ENCODE measurements at regions not wholly inside any gene's neighbourhood (a gene's known extent, or its start where the extent isn't known, plus 50 kb on each side); places are given as distances from the start of the nearest gene placed in this dataset.
A peak's percentile ranks its signal among the peaks of the same experiment; 100 is the strongest.

DNA sequence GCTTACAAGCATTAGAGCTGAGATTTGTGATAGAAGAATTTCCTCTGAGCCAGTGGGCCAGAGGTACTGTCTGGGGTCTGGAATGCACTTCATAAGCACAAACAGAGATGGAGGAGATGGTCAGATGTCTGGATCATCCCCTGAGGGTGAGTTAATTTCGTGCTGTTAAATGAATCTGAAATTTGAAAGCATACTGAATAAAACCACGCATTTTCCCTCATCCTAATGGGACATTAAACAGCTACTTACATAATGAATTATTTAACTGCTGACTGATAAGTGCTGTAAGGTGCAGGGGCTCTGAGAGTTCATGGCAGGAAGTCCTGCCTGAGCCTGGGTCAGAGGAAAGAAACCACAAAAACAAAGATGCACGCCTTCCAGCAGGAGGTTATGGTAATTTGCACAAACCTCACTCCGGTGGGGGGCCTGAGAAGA, 136.3 kb upstream of the XYLT1 start:
- H3K9me3 Mint-ChIP-seq, result no peaks in the 10 kb centered on the region
- no peak overlapping the region for H3K4me3 Mint-ChIP-seq
- ATAC-seq, result peak; percentile 40
- no peaks in the 10 kb centered on the region for H3K36me3 Mint-ChIP-seq (ENCODE audit: low read depth)
- peaks cover 26% of the 10 kb centered on the region for H3K4me1 Mint-ChIP-seq
- peaks cover 11% of the 10 kb centered on the region for H3K27me3 Mint-ChIP-seq
- no peak overlapping the region for H3K27ac Mint-ChIP-seq
- DNase-seq, result no peak

DNA sequence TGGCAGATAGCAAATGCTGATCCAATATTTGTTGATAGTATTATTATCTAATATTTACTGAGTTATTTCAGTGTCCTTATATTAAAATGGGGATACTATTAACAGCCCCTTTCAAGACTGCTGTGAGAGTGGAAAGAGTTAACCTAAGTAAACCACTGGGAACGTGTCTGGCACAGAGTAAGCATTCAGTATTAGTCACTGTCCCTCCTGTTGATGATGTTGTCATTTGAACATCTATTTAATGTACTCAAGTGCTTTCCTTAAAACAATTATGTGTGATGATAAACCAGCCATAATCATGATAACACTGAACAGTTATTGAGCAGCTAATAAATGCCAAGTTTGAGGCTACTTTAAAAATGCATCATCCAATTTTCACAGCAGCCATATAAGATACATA, 135.7 kb upstream of the XYLT1 start:
- Mint-ChIP-seq H3K4me1 (peaks cover 26% of the 10 kb centered on the region), H3K27ac (no peak overlapping the region), H3K4me3 (no peak overlapping the region)

DNA sequence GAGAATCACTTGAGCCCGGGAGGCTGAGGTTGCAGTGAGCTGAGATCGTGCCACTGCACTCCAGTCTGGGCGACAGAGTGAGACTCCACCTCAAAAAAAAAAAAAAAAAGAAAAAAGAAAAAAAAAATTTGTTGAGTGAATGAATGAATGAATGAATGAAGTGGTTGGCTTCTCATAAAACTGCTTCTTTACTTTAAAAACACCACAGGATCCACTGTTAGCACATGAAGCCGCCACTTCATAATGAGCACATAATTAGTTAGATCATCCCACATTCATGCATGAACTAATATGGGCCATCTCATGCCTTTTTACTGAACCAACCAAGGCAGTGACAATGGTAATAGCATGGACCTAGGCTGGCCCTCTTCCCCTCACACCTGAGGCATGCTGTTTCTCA, 135.0 kb upstream of the XYLT1 start:
- Mint-ChIP-seq H3K4me3 (no peak overlapping the region), H3K27ac (no peak overlapping the region), H3K4me1 (peaks cover 26% of the 10 kb centered on the region), H3K9me3 (no peaks in the 10 kb centered on the region), H3K27me3 (peaks cover 11% of the 10 kb centered on the region), H3K36me3 (ENCODE audit: low read depth) (peaks cover 1% of the 10 kb centered on the region)
- no peak for DNase-seq
- no peak for ATAC-seq

More for the DNA sequence above, 135.7 kb upstream of the XYLT1 start:
- Mint-ChIP-seq H3K9me3 (no peaks in the 10 kb centered on the region), H3K27me3 (peaks cover 11% of the 10 kb centered on the region), H3K36me3 (ENCODE audit: low read depth) (no peaks in the 10 kb centered on the region)
- ATAC-seq (peak; percentile 46), DNase-seq (no peak)

DNA sequence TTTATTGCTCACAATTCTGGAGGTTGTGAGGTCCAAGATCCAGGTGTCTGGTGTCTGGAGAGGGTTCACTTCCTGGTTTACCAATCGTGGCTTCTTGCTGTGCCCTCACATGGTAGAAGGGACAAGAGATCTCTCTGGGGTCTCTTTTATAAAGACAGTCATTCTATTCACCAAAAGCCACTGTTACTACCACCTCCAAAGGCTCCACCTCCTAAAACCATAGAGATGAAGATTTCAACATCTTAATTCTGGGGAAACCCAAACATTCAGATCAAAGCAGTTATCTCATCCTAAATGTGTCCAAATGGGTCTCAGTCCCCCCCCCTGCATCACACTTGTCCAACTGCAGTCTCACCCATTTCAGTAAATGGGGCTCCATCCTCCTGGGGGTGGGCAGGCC, 132.9 kb upstream of the XYLT1 start:
- Mint-ChIP-seq H3K4me3 (no peak overlapping the region), H3K27ac (no peak overlapping the region), H3K9me3 (peaks cover 9% of the 10 kb centered on the region)

GRCh38 chr16:17602678-17603077, 131.9 kb upstream of the XYLT1 start:
- DNase-seq, result no peak
- H3K36me3 Mint-ChIP-seq (ENCODE audit: low read depth), result peaks cover 2% of the 10 kb centered on the region
- no peak overlapping the region for H3K4me3 Mint-ChIP-seq
- H3K9me3 Mint-ChIP-seq, result peaks cover 19% of the 10 kb centered on the region
- ATAC-seq, result no peak
- H3K27ac Mint-ChIP-seq, result no peak overlapping the region
- peaks cover 23% of the 10 kb centered on the region for H3K4me1 Mint-ChIP-seq
- H3K27me3 Mint-ChIP-seq, result peaks cover 14% of the 10 kb centered on the region

More for the DNA sequence above, 132.9 kb upstream of the XYLT1 start:
- ATAC-seq (no peak), DNase-seq (no peak)
- H3K4me1 Mint-ChIP-seq, result peaks cover 26% of the 10 kb centered on the region
- H3K36me3 Mint-ChIP-seq (ENCODE audit: low read depth), result peaks cover 2% of the 10 kb centered on the region
- H3K27me3 Mint-ChIP-seq, result peaks cover 16% of the 10 kb centered on the region

DNA sequence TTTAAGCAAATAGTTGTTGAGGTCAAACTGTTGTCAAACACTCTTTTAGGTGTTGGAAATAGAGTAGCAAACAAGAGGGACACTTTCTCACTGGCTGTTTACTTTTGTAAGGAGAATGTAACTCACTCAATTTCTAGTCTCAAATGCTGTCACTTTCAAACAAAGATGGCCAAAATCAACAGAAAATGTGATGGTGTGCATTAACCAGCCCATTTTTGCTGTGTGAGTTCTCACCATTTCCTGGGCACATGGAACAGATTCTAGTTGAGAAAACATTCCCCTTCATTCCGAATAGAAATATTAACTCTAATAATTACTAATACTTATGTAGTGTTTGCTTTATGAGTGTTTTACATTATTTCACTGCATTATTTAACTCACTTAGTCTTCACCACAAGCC, 128.2 kb upstream of the XYLT1 start:
- no peak overlapping the region for H3K27ac Mint-ChIP-seq
- peaks cover 2% of the 10 kb centered on the region for H3K36me3 Mint-ChIP-seq (ENCODE audit: low read depth)
- peaks cover 16% of the 10 kb centered on the region for H3K27me3 Mint-ChIP-seq
- H3K4me3 Mint-ChIP-seq, result no peak overlapping the region
- H3K9me3 Mint-ChIP-seq, result peaks cover 26% of the 10 kb centered on the region
- ATAC-seq, result no peak
- no peak for DNase-seq
- peaks cover 5% of the 10 kb centered on the region for H3K4me1 Mint-ChIP-seq

DNA sequence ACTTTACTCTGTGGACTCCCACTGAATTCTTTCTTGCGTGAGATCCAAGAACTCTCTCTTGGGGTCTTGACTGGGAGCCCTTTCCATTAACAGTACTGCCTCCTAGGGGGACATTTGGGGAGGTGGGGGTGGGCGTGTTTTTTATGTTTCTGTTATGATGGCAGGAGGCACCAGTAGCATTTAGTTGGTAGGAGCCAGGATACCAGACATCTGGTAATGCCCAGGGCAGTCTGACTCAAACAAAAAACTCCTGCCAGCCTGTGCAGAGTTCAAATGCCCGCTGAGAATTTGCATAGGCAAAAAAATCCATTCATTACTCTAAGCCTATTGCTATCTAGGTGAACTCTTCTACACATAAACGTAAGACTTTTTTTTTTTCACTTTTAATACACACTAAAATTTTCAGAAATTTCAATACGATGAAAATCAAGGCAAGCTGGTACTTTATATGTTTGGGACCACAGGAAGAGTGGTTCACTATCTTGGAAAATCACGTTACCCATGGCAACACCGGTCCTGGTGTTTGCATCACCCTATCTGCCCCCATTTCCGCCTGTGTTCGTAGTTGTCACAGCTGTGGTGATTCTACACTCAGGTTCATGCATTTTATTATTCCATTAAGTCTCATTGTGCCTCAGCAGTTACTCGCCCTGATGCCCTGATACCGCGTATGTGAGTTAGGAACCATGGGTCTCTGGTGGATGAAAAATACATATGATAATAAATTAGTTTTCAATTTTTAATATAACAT, 121.1 kb upstream of the XYLT1 start:
- peak overlapping the region; percentile 87 for H3K27ac Mint-ChIP-seq
- H3K27me3 Mint-ChIP-seq, result peaks cover 22% of the 10 kb centered on the region
- peaks cover 5% of the 10 kb centered on the region for H3K36me3 Mint-ChIP-seq (ENCODE audit: low read depth)
- ATAC-seq (peak; percentile 30), DNase-seq (no peak)
- H3K9me3 Mint-ChIP-seq, result peaks cover 10% of the 10 kb centered on the region
- H3K4me3 Mint-ChIP-seq, result peak overlapping the region; percentile 32
- H3K4me1 Mint-ChIP-seq, result peaks cover 33% of the 10 kb centered on the region

GRCh38 chr16:17590711-17591654, 120.2 kb upstream of the XYLT1 start:
- Mint-ChIP-seq H3K4me3 (peak overlapping the region; percentile 32), H3K36me3 (ENCODE audit: low read depth) (peaks cover 5% of the 10 kb centered on the region), H3K27ac (peak overlapping the region; percentile 87), H3K27me3 (peaks cover 22% of the 10 kb centered on the region), H3K4me1 (peaks cover 33% of the 10 kb centered on the region), H3K9me3 (peaks cover 13% of the 10 kb centered on the region)
- ATAC-seq (peak; percentile 84), DNase-seq (peak; percentile 66)

GRCh38 chr16:17589898-17590297, 119.1 kb upstream of the XYLT1 start:
- Mint-ChIP-seq H3K9me3 (peaks cover 22% of the 10 kb centered on the region), H3K27ac (peak overlapping the region; percentile 70), H3K4me1 (peaks cover 36% of the 10 kb centered on the region), H3K4me3 (no peak overlapping the region), H3K27me3 (peaks cover 22% of the 10 kb centered on the region), H3K36me3 (ENCODE audit: low read depth) (peaks cover 5% of the 10 kb centered on the region)
- DNase-seq (no peak), ATAC-seq (no peak)

DNA sequence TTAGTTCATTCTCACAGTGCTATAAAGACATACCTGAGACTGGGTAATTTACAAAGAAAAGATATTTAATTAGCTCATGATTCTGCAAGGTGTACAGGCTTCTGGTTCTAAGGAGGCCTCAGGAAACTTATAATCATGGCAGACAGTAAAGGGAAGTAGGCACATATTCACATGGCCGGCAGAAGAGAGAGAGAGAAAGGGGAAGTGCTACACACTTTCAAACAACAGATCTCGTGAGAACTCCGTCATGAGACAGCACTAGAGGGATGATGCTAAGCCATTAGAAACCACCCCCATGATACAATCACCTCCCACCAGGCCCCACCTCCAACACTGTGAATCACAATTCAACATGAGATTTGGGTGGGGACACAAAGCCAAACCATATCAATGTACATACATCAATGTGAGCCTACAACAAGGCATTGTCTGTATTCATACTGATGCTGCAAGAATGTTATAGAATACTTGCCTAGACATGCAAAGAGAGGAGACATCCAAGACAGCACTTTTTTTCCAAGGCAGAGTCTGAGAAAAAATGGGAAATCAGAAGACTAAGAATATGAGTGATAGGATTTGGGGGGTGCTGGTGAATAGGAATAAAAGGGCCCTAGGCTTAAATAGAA, 114.8 kb upstream of the XYLT1 start:
- H3K27ac Mint-ChIP-seq, result no peak overlapping the region
- peaks cover 2% of the 10 kb centered on the region for H3K36me3 Mint-ChIP-seq (ENCODE audit: low read depth)
- ATAC-seq (no peak), DNase-seq (no peak)
- H3K4me3 Mint-ChIP-seq, result no peak overlapping the region
- H3K4me1 Mint-ChIP-seq, result peaks cover 9% of the 10 kb centered on the region
- H3K9me3 Mint-ChIP-seq, result peaks cover 24% of the 10 kb centered on the region
- peaks cover 20% of the 10 kb centered on the region for H3K27me3 Mint-ChIP-seq

DNA sequence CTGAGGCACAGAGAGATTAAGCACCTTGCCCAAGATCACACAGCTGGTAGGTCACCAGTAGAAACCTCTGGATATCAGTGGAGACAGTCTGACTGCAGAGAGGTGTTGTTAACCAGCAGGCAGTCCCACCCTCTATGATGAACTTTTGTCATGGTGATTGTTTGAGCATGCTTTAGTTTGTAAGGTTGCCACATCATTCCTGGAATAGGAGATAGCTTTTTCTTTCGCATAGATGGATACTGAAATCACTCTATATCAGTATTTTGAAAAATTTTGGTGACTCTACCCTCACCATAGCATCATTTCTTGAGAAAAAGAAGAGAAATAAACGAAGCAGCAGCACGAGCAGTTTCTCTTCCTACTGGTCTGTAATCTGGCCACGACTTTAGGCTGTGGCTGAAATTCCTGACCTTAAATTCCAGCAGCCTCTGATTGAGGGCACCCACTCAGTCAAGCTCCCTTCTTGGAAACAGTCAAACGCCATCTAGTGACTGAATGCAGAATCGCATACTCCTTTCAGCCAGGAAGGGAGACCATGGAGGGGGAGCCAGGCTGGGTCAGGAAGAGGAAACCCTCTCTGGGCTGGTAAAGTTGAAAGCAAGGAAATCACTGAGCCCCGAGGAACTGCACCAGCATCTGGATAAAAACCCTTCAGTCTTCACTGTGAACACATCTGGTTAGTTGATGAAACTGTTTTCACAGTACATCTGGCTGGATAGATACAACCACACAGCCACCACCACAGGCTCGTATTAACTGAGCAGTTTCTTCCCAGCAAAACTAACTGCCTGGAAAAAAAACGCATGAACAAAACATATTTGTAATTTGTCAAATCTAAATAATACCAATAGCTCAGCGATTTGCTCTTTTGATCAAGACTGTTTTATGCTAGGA, 108.5 kb upstream of the XYLT1 start:
- ATAC-seq, result peak; percentile 80
- Mint-ChIP-seq H3K4me3 (no peak overlapping the region), H3K27ac (no peak overlapping the region), H3K9me3 (peaks cover 6% of the 10 kb centered on the region), H3K36me3 (ENCODE audit: low read depth) (no peaks in the 10 kb centered on the region), H3K27me3 (peaks cover 8% of the 10 kb centered on the region), H3K4me1 (peaks cover 3% of the 10 kb centered on the region)
- DNase-seq, result peak; percentile 67

GRCh38 chr16:17574256-17574655, 103.5 kb upstream of the XYLT1 start:
- Mint-ChIP-seq H3K27ac (no peak overlapping the region), H3K4me3 (no peak overlapping the region), H3K36me3 (ENCODE audit: low read depth) (no peaks in the 10 kb centered on the region), H3K9me3 (no peaks in the 10 kb centered on the region), H3K27me3 (no peaks in the 10 kb centered on the region), H3K4me1 (peaks cover 2% of the 10 kb centered on the region)
- DNase-seq, result no peak
- ATAC-seq, result no peak

- no peaks in the 10 kb centered on the region for H3K4me1 Mint-ChIP-seq
- H3K36me3 Mint-ChIP-seq (ENCODE audit: low read depth), result no peaks in the 10 kb centered on the region
- DNase-seq, result no peak
- no peak overlapping the region for H3K4me3 Mint-ChIP-seq
- H3K27ac Mint-ChIP-seq, result no peak overlapping the region
- no peaks in the 10 kb centered on the region for H3K9me3 Mint-ChIP-seq
- no peaks in the 10 kb centered on the region for H3K27me3 Mint-ChIP-seq
- no peak for ATAC-seq
Measured at GRCh38 chr16:17572145-17572544, 101.4 kb upstream of the XYLT1 start.

Data from activated naive CD8-positive, alpha-beta T cell treated with anti-CD3 and anti-CD28 coated beads, Interleukin-2, amount 50 U/mL, for 24 hours (primary cell).